Superior temporal gyrus (tissue), 1 donor: ENCODE measurements at regions not wholly inside any gene's neighbourhood (a gene's known extent, or its start where the extent isn't known, plus 50 kb on each side); places are given as distances from the start of the nearest gene placed in this dataset.
A peak's percentile ranks its signal among the peaks of the same experiment; 100 is the strongest.
"Not testable (repeated sequence)": the region's sequence is repeated elsewhere in the genome, so short reads cannot be mapped to it uniquely, and the experiment has no call there.

ENCODE experiments used
- DNase-seq: peaks from one replicate; pipeline ENCODE4 v3.0.0-alpha.2; 2016; ENCODE audit errors: extremely low spot score

DNA sequence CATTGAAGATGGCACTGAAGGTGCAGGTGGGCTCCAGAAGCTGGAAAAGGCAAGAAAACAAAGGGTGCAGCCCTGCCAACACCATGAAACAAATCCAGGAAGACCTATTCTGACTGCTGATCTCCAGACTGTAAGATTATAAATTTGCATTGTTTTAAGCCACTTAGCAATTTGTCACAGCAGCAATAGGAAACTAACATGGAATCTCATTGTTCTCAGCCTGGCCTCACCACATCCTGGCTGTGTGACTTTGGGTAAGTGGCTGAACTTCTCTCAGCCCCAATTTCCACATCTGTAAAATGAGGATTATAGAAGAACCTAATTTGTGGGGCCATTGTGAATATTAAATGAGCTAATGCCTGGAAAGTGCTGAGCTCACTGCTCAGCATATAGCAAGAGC is 160.4 kb upstream of the MAFB start:
- DNase-seq = no peak

DNA sequence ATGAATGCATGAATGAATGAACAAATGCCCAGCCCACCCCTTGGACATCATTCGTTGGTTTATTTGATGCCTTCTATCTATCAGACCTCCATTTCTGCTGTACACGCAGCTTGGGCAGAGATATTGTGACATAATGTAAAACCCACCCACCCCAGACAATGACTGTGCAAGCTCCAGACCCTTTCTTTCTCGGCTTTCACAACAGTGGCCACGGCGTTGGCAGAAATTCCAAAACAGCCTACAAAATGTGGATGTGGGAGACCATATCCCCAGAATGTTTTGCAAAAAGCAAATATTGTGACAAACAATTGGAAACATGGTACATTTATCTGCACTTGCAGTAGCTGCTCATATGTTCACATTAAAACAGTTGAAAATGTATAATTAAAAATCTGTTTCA is 162.0 kb upstream of the MAFB start:
- DNase-seq = no peak

DNA sequence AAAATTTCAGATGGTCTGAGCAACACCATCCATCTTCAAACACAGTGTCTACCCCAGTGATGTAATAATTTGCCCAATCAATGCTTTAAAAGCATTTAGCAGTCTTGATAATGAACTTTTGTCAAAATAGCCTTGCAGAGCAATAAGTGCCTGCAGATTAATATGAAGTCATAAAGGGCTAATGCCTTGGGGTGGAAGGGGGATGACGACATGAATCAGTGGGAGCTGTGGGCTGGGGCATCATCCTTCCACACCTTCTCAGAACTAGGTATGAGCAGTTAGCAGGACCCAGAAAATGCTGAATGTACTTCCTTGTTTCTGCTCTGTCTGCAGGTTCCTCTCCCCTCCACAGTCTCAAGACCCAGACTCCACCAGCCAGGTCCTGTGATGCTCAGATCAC is 166.2 kb upstream of the MAFB start:
- no peak for DNase-seq

GRCh38 chr20:40856653-40857052 is 167.6 kb upstream of the MAFB start:
- DNase-seq = no peak

DNA sequence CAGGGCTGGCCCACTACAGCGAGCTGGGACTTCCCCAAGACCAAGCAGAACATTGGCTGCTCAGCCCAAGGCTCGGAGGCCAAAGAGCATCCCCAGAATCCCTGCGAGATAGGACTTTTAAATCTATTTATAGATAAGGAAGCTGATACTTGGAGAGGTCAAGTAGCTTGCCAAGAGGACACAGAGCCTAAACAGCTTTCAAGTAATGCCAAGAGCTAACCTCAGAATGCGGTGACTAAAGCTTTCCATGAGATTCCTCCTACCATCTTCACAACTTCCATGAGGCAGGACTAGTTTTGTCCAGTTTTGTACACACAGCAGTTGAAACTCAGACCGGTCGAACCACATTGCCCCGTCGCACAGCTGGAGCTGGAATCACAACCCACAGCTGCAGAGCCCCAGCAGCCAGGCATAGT is 168.1 kb upstream of the TOP1 start:
- DNase-seq = no peak

DNA sequence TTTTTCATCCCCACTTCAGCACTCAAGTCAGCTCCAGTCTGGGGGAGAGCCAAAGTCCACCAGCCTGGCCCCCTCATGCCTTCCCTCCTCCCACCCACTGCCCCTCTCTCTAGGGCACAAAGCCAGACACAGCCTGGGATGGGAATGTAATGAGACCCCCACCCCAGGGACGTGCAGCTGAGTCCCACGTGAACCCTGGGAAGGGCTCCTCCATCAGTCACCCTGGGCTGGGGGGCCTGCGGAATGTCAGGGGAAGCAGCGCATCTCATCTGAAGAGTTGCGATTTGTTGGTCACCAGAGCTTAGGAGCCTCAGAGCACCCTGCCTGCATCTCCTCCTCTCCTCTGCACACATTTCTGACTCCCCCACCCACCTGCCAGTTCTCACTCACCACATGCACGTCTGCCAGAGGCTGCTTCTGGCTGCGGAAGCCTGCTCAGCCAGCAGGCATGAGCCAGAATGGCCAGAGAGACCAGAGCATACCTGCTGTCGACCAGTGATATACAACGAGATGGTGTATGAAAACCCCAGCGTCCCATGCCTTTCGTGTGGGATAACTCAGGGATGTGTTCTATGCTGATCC is 167.1 kb upstream of the TOP1 start:
- DNase-seq = no peak

DNA sequence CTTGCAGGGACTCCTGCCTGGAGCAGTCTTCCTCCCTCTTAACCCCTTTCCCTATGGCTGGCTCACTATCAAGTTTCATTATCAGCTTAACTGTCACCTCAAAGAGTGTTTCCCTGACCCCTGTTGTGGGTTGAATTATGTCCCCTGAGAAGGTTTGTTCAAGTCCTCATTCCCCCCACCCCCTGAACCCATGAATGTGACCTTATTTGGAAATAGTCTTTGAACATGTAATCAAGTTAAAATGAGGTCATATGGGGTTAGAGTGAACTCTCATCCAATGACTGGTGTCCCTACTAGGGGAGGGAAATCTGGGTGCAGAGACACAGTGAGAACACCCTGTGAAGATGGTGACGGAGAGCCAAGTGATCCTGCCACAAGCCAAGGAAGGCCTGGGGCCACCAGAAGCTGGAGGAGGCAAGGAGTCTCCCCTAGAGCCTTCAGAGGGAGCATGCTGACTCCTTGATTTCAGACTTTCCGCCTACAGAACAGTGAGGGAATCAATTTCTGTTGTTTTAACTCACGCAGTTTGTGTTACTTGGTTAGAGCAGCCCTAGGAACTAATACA is 165.2 kb upstream of the TOP1 start:
- no peak for DNase-seq

DNA sequence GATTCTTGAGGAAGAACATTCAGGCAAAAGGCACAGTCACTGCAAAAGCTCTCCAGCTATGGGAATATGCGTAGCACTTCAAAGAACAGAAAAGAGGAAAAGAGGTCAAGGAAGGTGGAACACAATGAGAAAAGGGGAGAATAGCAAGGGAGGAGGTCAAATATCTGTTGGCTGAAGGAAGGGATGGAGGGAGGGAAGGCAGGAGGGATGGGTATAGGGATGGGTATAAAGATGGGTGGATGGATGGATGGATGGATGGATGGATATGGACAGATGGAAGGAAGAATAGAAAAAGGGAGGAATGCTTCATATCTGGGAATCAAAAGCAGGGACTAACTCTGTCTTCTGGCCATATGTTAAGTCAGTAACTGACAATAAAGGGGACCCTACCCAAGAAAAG is 164.2 kb upstream of the TOP1 start:
- DNase-seq = no peak

GRCh38 chr20:40865095-40865494 is 163.5 kb upstream of the TOP1 start:
- no peak for DNase-seq

GRCh38 chr20:40866056-40866455 is 162.6 kb upstream of the TOP1 start:
- DNase-seq = no peak

DNA sequence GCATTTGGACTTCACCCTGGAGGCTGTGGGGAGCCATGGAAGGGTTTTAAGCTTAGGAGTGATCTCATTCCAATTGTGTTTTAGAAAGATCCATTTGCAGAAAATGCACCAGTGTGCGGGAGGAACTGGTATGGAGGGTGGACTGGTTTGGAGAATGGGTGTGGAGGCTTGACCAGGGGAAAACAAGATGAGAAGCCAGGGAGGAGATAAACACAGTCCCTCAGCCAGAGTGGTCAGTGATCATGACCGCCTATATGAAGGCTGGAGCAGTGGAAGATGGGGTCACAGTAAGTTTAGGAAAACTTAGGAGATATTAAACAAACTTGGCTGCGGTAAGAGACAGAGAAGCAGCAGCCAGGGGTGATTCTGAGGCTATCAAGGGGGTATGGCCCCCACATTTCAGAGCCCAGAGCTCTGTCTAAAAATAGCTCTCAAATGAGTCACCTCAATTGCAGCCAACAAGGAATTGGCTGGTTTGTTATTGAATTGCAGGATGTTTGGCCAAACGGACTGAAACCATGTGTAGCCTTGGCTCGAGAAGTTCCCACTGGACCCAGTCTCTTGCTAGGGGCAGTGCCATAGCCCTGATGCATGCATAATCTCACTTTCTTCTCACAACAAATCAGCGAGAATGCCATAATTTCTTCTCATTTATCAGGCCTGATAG is 159.9 kb upstream of the TOP1 start:
- peak; percentile 47 for DNase-seq

DNA sequence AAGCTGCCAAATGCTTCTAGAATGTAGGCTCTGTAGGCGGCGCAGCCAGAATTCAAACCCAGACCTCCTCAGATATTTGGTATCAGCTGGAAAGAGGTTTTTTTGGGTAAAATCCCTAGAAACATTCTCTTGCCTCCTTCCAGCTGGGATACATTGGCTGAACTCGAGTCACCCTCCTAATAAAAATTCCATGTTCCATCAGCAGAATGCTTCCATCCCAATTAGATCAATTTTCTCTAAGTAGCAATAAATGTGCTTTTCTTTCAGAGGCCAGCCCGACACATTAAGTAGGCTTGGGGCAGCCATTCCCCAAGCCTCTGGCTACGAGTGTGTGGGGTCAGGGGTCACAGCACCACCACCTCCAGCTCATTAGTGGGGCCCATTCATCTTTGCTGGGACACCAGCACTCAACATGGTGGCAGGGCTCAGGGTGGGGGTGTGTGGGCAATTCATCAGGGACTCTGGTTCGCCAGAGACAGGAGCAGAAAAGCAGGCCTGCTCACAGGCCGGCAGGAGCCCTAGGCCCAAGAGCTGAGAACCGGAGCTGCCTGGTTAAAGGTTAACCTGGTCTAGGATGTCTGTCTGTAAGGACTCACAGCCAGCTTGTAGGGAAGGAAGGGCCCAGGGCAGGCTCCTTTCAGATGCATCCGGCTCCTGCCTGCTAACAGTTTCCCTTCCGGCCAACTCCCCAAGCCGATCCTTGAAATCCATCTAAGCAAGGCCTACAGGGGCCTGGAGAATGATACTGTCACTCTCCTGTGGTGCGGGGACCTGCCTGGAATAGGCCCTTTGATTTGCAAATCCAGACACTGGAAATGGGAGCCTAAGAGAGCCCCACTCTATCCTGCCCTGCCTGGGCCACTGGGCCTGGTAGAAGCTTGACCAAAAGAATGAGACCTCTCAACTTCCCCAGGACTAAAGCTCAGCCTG is 159.1 kb upstream of the TOP1 start:
- no peak for DNase-seq

DNA sequence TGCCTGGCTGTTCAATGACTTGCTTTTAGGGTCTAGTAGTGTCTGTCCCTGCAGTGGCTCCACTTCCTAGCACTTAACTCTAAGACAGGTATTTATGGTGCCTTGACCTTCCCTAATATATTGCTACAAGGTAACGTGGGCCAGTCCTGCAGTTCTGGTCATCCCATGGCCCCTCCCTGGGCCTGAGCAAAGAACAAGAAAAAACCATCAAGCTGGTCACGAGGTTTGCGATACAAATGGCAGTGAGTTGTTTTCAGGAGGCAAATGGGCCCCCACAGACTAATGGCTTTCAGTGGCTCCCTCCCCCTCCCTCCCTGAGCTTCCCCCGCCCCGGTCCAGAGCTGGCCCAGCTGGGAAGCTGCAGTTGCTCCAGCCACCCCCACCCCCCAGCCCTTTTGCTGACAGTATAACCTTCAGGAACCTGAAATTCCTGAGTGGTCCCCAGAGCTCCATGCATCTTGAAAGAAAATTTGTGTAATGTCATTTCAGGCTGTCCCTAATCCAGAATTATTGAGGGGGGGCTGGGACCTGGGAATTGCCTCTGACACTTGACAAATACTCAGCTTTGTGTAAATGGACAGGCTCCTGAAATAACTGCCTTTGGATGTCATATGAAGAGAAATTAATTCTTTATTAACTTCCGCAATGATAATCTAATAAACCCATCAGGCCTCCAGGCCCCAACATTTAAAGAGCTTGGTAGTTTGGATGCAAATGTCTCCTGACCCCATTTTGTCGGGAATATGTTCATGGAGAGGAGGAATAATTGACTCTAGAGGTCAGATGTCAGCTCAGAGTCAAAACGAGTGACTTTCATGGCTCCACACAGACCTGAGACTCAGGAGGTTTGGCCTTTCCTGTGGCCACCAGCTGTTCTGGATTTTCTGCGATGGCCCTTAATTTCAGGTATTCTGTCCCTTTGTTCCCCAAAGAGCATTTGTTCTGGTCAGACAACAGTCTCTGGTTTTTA is 153.2 kb upstream of the TOP1 start:
- no peak for DNase-seq

DNA sequence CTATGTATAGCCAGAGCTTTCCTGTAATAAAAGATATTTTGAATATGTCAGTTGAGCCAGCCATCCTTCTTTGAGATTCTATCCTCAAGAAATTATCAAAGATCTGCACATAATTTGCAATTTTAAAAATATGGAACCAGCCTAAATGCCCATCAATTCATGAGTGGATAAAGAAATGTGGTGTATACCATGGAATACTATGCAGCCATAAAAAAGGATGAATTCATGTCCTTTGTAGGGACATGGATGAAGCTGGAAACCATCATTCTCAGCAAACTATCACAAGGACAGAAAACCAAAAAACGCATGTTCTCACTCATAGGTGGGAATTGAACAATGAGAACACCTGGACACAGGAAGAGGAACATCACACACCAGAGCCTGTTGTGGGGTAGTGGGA is 150.5 kb upstream of the TOP1 start:
- not testable (repeated sequence) for DNase-seq

GRCh38 chr20:40880063-40880728 is 148.4 kb upstream of the TOP1 start:
- no peak for DNase-seq

DNA sequence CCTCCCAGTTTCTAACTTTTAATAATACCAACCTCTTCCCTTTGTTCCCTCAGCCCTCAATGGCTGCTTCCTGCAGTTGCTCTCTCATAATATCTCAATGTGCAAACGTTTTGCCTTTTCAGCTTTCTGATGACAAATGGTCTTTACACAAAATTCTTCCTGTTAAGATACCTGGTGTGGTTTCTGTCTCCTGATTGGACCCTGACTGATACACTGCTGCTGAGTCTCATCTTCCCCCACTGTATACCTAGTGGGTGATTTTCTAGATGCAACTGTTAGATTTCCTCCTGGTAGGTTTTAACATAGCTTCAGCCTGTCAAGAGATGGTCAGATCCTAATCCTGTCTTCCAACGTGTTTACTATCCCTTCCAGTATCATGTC is 147.9 kb upstream of the TOP1 start:
- no peak for DNase-seq

- DNase-seq = no peak
These were observed 146.5 kb upstream of the TOP1 start for GRCh38 chr20:40882152-40882551.

DNA sequence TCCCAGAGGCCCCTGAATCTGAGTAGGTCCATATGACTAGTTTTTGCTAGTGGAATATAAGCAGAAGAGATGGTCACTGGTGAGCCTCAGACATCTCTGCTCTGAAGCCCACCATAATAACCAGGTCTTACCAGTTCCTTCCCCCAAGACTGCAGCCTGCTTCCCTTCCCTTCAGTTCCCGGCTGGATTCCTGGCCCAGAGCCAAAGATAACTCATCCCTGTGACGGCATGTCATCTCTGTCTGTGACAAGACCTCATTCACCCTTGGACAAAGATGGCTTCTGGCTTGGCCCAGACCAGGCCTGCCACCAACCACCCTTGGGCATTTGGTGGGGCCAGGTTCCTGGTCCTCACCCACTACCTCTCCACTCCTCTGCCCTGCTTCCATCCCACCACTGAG is 145.5 kb upstream of the TOP1 start:
- DNase-seq = no peak

- no peak for DNase-seq
These were observed 141.5 kb upstream of the TOP1 start for GRCh38 chr20:40887105-40887504.

DNA sequence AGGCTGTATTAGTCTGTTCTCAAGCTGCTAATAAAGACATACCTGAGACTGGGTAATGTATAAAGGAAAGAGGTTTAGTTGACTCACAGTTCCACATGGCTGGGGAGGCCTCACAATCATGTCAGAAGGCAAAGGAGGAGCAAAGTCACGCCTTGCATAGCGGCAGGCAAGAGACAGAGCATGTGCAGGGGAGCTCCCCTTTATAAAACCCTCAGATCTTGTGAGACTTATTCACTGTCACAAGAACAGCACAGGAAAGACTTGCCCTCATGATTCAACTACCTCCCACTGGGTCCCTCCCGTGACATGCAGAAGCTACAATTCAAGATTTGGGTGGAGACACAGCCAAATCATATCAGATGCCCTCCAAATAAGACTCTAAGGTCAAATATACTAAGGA is 139.4 kb upstream of the TOP1 start:
- DNase-seq = not testable (repeated sequence)

DNA sequence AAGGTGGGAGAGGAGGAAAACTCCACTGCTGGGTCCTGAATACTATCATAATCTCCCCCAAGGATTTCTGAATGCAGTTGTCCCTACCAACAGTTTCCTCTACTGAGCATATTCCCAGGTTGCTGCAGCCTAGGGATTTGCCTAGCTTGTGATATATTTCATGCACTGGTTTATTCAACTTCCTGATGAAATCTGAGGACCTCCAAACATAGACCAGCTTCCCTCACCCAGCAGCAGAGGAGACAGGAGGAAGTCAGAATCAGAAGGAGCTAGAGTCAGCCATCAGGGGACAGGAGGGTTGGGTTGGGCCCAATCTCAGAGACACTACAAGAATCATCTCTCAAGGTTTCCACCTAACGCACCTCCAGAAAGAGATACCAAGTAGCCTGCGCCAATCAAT is 138.4 kb upstream of the TOP1 start:
- DNase-seq = no peak
